GM12892 (cell line): ENCODE measurements at regions not wholly inside any gene's neighbourhood (a gene's known extent, or its start where the extent isn't known, plus 50 kb on each side); places are given as distances from the start of the nearest gene placed in this dataset.

Source experiments
- POLR2A ChIP-seq: IDR thresholded peaks from 2 replicates; pipeline ENCODE4 v1.6.1; 2011; ENCODE audit warnings: low read depth, low read length, control low read depth
- TAF1 ChIP-seq: IDR thresholded peaks from 2 replicates; pipeline ENCODE4 v1.6.1; 2011; ENCODE audit warnings: low read depth, mild to moderate bottlenecking, control low read depth, low read length, borderline replicate concordance

- TF ChIP-seq POLR2A (no peak), TAF1 (no peak)
Measured at GRCh38 chr2:175648577-175649063, 353.4 kb downstream of the LNPK start.
